B cell (primary cell): ENCODE measurements at regions not wholly inside any gene's neighbourhood (a gene's known extent, or its start where the extent isn't known, plus 50 kb on each side); places are given as distances from the start of the nearest gene placed in this dataset.

Experiments used
- ATAC-seq: fragments of 200-7000 bp; cut with Tn5 transposase; one replicate; pipeline ENCODE4 v1.10.0; 2021; ENCODE audit warnings: low read depth, mild to moderate bottlenecking, moderate number of reproducible peaks, moderate library complexity
- CTCF ChIA-PET: fragments of 350-600 bp; sonication (Branson Sonifier 250); formaldehyde crosslinking; loops from one replicate; lab custom pipeline; 2021; ENCODE audit warnings: antibody characterized with exemption, inconsistent platforms; lab: Charles Lee
- POLR2A ChIA-PET: fragments of 350-600 bp; sonication (Branson Sonifier 250); formaldehyde crosslinking; loops from one replicate; lab custom pipeline; 2021; ENCODE audit warnings: antibody characterized with exemption; lab: Charles Lee
- DNase-seq: peaks from one replicate; pipeline ENCODE4 v3.0.0; 2013
- H2AFZ ChIP-seq: 2 replicates; pipeline ENCODE4 v1.6.1; 2012; ENCODE audit warnings: mild to moderate bottlenecking, low read depth, low read length; ENCODE audit not compliant: insufficient read depth, poor library complexity, severe bottlenecking
- H3K27ac ChIP-seq, 2 donors: 1 replicate in 1 of 2; 2 replicates in 1 of 2; pipeline ENCODE4 v1.5.1; 2012 to 2013; ENCODE audit warnings: low read length in 2 of 2, mild to moderate bottlenecking in 2 of 2, moderate library complexity in 1 of 2
- H3K27me3 ChIP-seq, 4 experiments: fragments of 200-600 bp in 1 of 4; sonication (generic) in 1 of 4; replicated peaks in 1 of 4; 1 replicate in 2 of 4; 2 replicates in 2 of 4; pipeline versions ENCODE4 v1.6.1 to v1.7.0; 2013 to 2016; ENCODE audit warnings: low read length in 3 of 4, mild to moderate bottlenecking in 2 of 4, mixed read lengths in 1 of 4, moderate library complexity in 1 of 4; ENCODE audit not compliant: insufficient read depth in 4 of 4, control insufficient read depth in 3 of 4; ENCODE audit errors: control extremely low read depth in 1 of 4
- H3K36me3 ChIP-seq, 2 experiments: replicated peaks in 1 of 2; 1 replicate in 1 of 2; 2 replicates in 1 of 2; pipeline versions ENCODE4 v1.6.1 to v1.7.1; 2013; ENCODE audit warnings: low read length in 1 of 2; ENCODE audit not compliant: insufficient read depth in 2 of 2, control insufficient read depth in 1 of 2; ENCODE audit errors: control extremely low read depth in 1 of 2, extremely low read depth in 1 of 2
- H3K4me1 ChIP-seq, 2 donors: fragments of 200-600 bp in 1 of 2; sonication (generic) in 1 of 2; 1 replicate in 1 of 2; 2 replicates in 1 of 2; pipeline versions ENCODE4 v1.5.1 to v1.6.1; 2013 to 2017; ENCODE audit warnings: low read length in 2 of 2; ENCODE audit not compliant: control insufficient read depth in 2 of 2, insufficient read depth in 2 of 2
- H3K4me2 ChIP-seq: replicated peaks from 2 replicates; pipeline ENCODE3; 2012; ENCODE audit warnings: mild to moderate bottlenecking, low read depth, low read length; ENCODE audit not compliant: poor library complexity, severe bottlenecking
- H3K4me3 ChIP-seq, 5 experiments: fragments of 200-600 bp in 1 of 5; sonication (generic) in 1 of 5; 1 replicate in 3 of 5; 2 replicates in 2 of 5; pipeline versions ENCODE4 v1.5.1 to v1.7.0; 2011 to 2016; ENCODE audit warnings: low read length in 4 of 5, mild to moderate bottlenecking in 4 of 5, low read depth in 2 of 5, control low read depth in 1 of 5, moderate library complexity in 1 of 5; ENCODE audit not compliant: insufficient read depth in 1 of 5; ENCODE audit errors: control extremely low read depth in 1 of 5, extremely low read depth in 1 of 5
- H3K79me2 ChIP-seq: fragments of 200-600 bp; sonication (generic); one replicate; pipeline ENCODE4 v1.6.0; 2016; ENCODE audit warnings: low read length; ENCODE audit not compliant: control insufficient read depth, insufficient read depth
- H3K9ac ChIP-seq: fragments of 200-600 bp; sonication (generic); 2 replicates; pipeline ENCODE4 v1.6.1; 2017; ENCODE audit warnings: mild to moderate bottlenecking, low read length, moderate library complexity
- H3K9me3 ChIP-seq, 3 donors: one replicate each; pipeline versions ENCODE4 v1.6.1 to v1.7.1; 2013; ENCODE audit warnings: low read length in 2 of 3; ENCODE audit not compliant: control insufficient read depth in 2 of 3, insufficient read depth in 1 of 3; ENCODE audit errors: control extremely low read depth in 1 of 3
- H4K20me1 ChIP-seq: 2 replicates; pipeline ENCODE4 v1.6.0; 2012; ENCODE audit warnings: mild to moderate bottlenecking, low read length; ENCODE audit not compliant: insufficient read depth, control insufficient read depth, poor library complexity, severe bottlenecking
- H3K27ac Mint-ChIP-seq: one replicate; pipeline ENCODE4 v1.8.0; 2021; ENCODE audit warnings: mixed read lengths
- H3K27me3 Mint-ChIP-seq: one replicate; pipeline ENCODE4 v1.8.0; 2021; ENCODE audit warnings: mixed read lengths
- H3K4me1 Mint-ChIP-seq: one replicate; pipeline ENCODE4 v1.8.0; 2021; ENCODE audit warnings: mixed read lengths
- H3K4me3 Mint-ChIP-seq: one replicate; pipeline ENCODE4 v1.8.0; 2021; ENCODE audit warnings: mixed read lengths
- H3K9me3 Mint-ChIP-seq: one replicate; pipeline ENCODE4 v1.8.0; 2022; ENCODE audit warnings: mixed read lengths; ENCODE audit not compliant: insufficient read depth
- CTCF ChIP-seq: fragments of 200-600 bp; IDR thresholded peaks from one replicate; pipeline ENCODE4 v1.8.0; 2022; ENCODE audit warnings: antibody characterized with exemption, mild to moderate bottlenecking
- EZH2 ChIP-seq: IDR thresholded peaks from 2 replicates; pipeline ENCODE4 v1.6.1; 2012; ENCODE audit warnings: borderline replicate concordance, low read depth, mild to moderate bottlenecking, moderate library complexity, low read length; ENCODE audit not compliant: insufficient read depth, poor library complexity, severe bottlenecking
- WGBS: methylation state at CpG from one replicate; pipeline ENCODE4 v1.1.5; 2013; ENCODE audit warnings: missing lambda C conversion rate; ENCODE audit not compliant: insufficient coverage; 5-methylcytosine and 5-hydroxymethylcytosine counted together
- intact Hi-C: fragments of 100-400 bp; cut with micrococcal nuclease; formaldehyde crosslinking; loops from one replicate; pipeline ENCODE4 v1.10.0; 2022

GRCh38 chr3:175885231-175885766, 1026.2 kb downstream of the NAALADL2 start:
- Histone ChIP-seq H3K27ac (no peak overlapping the region), H3K9me3 (peaks cover 0 to 12% (median 0%) of the 10 kb centered on the region in 3 donors), H3K9ac (no peak overlapping the region), H3K79me2 (no peaks in the 10 kb centered on the region), H4K20me1 (no peaks in the 10 kb centered on the region), H2AFZ (no peak overlapping the region), H3K36me3 (no peaks in the 10 kb centered on the region), H3K4me2 (no peak overlapping the region), H3K4me3 (no peak overlapping the region), H3K4me1 (no peaks in the 10 kb centered on the region), H3K27me3 (no peaks in the 10 kb centered on the region)
- no peak for ATAC-seq
- ChIA-PET POLR2A (no interaction called here), CTCF (no interaction called here)
- Mint-ChIP-seq H3K9me3 (peaks cover 4% of the 10 kb centered on the region), H3K4me3 (no peak overlapping the region), H3K27ac (no peak overlapping the region), H3K4me1 (no peaks in the 10 kb centered on the region), H3K27me3 (no peaks in the 10 kb centered on the region)
- 88% methylated on average over 9 of the region's 10 CpGs for WGBS
- TF ChIP-seq EZH2 (no peak), CTCF (no peak)
- intact Hi-C loops, result no loop called here
- no peak for DNase-seq

- DNase-seq (no peak), ATAC-seq (no peak)
- Mint-ChIP-seq H3K4me3 (no peak overlapping the region), H3K9me3 (peaks cover 4% of the 10 kb centered on the region), H3K4me1 (no peaks in the 10 kb centered on the region), H3K27ac (no peak overlapping the region), H3K27me3 (no peaks in the 10 kb centered on the region)
- Histone ChIP-seq H3K4me2 (no peak overlapping the region), H2AFZ (no peak overlapping the region), H3K4me1 (no peaks in the 10 kb centered on the region), H3K79me2 (no peaks in the 10 kb centered on the region), H3K27me3 (no peaks in the 10 kb centered on the region), H3K4me3 (no peak overlapping the region), H3K36me3 (no peaks in the 10 kb centered on the region), H3K9ac (no peak overlapping the region), H3K27ac (no peak overlapping the region), H4K20me1 (no peaks in the 10 kb centered on the region), H3K9me3 (no peaks in the 10 kb centered on the region)
- WGBS, result 100% methylated on average over 1 of the region's 2 CpGs
- TF ChIP-seq CTCF (no peak), EZH2 (no peak)
- ChIA-PET CTCF (no interaction called here), POLR2A (no interaction called here)
- intact Hi-C loops, result no loop called here
Measured at GRCh38 chr3:175879417-175879816, 1020.3 kb downstream of the NAALADL2 start.
